Smooth muscle cell (in vitro differentiated cells): ENCODE measurements at regions not wholly inside any gene's neighbourhood (a gene's known extent, or its start where the extent isn't known, plus 50 kb on each side); places are given as distances from the start of the nearest gene placed in this dataset.

Experiments
- DNase-seq: peaks from one replicate; lab custom pipeline; 2025; ENCODE audit not compliant: unreplicated experiment; lab: John Stamatoyannopoulos, UW
- H2AFZ ChIP-seq: fragments of 200-600 bp; sonication (generic); 2 replicates; pipeline ENCODE4 v1.6.0; 2016; ENCODE audit warnings: antibody characterized with exemption, low read depth, mild to moderate bottlenecking
- H3F3A ChIP-seq: fragments of 200-600 bp; sonication (generic); 2 replicates; pipeline ENCODE4 v1.6.0; 2017; ENCODE audit warnings: antibody characterized with exemption, low read depth
- H3K27ac ChIP-seq: fragments of 200-600 bp; sonication (generic); 2 replicates; pipeline ENCODE4 v1.5.1; 2016; ENCODE audit warnings: low read depth, mild to moderate bottlenecking
- H3K27me3 ChIP-seq: fragments of 200-600 bp; sonication (generic); 2 replicates; pipeline ENCODE4 v1.6.1; 2016; ENCODE audit warnings: low read depth, mild to moderate bottlenecking
- H3K36me3 ChIP-seq: fragments of 200-600 bp; sonication (generic); 2 replicates; pipeline ENCODE4 v1.5.1; 2016; ENCODE audit warnings: low read depth
- H3K4me1 ChIP-seq: fragments of 200-600 bp; sonication (generic); 2 replicates; pipeline ENCODE4 v1.5.1; 2016; ENCODE audit warnings: low read depth
- H3K4me2 ChIP-seq: fragments of 200-600 bp; sonication (generic); 2 replicates; pipeline ENCODE4 v1.6.0; 2016; ENCODE audit warnings: mild to moderate bottlenecking
- H3K4me3 ChIP-seq: fragments of 200-600 bp; sonication (generic); 2 replicates; pipeline ENCODE4 v1.5.1; 2016; ENCODE audit warnings: mild to moderate bottlenecking
- H3K79me2 ChIP-seq: fragments of 200-600 bp; sonication (generic); 2 replicates; pipeline ENCODE4 v1.6.0; 2016; ENCODE audit warnings: low read depth, mild to moderate bottlenecking
- H3K9ac ChIP-seq: fragments of 200-600 bp; sonication (generic); 2 replicates; pipeline ENCODE4 v1.6.0; 2016; ENCODE audit warnings: low read depth
- H3K9me3 ChIP-seq: fragments of 200-600 bp; sonication (generic); replicated peaks from 2 replicates; pipeline ENCODE4 v1.5.1; 2016; ENCODE audit warnings: low read depth
- H4K20me1 ChIP-seq: fragments of 200-600 bp; sonication (generic); 2 replicates; pipeline ENCODE4 v1.6.0; 2016; ENCODE audit warnings: low read depth
- whole genome bisulfite sequencing: methylation state at CpG from one replicate; pipeline ENCODE4 v1.1.7; 2016; ENCODE audit warnings: low lambda C conversion rate; 5-methylcytosine and 5-hydroxymethylcytosine counted together
- TF ChIP-seq, protein P1 (sequence below): fragments of 200-600 bp; sonication (generic); IDR thresholded peaks from 2 replicates; pipeline ENCODE4 v1.5.1; 2017; ENCODE audit warnings: borderline replicate concordance, mild to moderate bottlenecking, antibody characterized with exemption; ENCODE audit not compliant: insufficient read depth, poor library complexity, severe bottlenecking

DNA sequence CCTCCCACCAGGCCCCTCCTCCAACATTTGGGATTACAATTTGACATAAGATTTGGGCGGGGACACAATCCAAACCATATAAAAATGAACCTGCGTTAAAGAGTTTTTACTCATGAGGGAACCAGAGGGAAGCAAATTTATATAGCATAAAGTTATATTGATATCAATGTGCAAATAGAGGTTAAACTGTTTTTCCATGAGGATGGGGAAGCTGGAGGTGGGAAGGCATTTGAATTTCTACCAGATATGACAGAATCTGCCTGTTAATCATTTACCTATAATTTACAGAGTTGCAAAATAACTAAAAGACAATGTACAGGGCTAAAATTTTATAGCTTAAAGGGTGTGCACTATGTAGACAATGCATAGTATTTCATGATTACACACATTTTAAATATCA is 322.0 kb upstream of the FKBP1C start:
- TF ChIP-seq, protein P1, sequence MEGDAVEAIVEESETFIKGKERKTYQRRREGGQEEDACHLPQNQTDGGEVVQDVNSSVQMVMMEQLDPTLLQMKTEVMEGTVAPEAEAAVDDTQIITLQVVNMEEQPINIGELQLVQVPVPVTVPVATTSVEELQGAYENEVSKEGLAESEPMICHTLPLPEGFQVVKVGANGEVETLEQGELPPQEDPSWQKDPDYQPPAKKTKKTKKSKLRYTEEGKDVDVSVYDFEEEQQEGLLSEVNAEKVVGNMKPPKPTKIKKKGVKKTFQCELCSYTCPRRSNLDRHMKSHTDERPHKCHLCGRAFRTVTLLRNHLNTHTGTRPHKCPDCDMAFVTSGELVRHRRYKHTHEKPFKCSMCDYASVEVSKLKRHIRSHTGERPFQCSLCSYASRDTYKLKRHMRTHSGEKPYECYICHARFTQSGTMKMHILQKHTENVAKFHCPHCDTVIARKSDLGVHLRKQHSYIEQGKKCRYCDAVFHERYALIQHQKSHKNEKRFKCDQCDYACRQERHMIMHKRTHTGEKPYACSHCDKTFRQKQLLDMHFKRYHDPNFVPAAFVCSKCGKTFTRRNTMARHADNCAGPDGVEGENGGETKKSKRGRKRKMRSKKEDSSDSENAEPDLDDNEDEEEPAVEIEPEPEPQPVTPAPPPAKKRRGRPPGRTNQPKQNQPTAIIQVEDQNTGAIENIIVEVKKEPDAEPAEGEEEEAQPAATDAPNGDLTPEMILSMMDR = no peak
- Histone ChIP-seq H3F3A (no peaks in the 10 kb centered on the region), H3K27ac (no peak overlapping the region), H3K4me2 (no peak overlapping the region), H3K36me3 (no peaks in the 10 kb centered on the region), H2AFZ (no peak overlapping the region), H4K20me1 (no peaks in the 10 kb centered on the region), H3K9ac (no peak overlapping the region), H3K4me3 (no peak overlapping the region), H3K27me3 (no peaks in the 10 kb centered on the region), H3K79me2 (no peaks in the 10 kb centered on the region), H3K4me1 (no peaks in the 10 kb centered on the region), H3K9me3 (no peaks in the 10 kb centered on the region)
- no peak for DNase-seq
- 96% methylated on average over 2 of the region's 2 CpGs for WGBS

DNA sequence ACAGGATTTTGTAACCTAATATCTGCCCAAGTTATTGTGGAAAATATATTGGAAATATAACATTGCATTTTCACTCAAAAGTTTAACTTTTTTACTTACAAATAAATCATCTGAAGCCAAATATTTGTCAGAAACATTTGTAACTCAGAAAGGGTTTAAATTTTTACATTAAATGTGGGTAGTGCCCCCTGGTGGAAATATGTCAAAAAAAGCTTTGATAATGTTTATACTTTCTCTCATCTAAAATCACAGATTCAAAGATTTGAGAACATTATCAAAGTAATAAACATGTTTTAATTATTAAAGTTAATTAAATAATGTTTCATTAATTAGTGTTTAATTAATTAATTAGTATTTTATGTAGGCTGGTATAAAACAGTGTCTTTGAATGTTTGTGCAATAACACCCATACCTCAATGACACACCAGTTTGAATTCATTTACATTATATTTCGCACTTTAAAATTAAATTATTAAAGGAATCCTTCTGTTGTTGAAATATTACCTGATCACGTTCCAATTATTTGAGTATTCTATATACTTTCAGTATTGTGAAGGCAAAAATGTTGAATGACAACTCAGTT is 320.1 kb upstream of the FKBP1C start:
- Histone ChIP-seq H3K4me3 (no peak overlapping the region), H4K20me1 (no peaks in the 10 kb centered on the region), H3K36me3 (no peaks in the 10 kb centered on the region), H2AFZ (no peak overlapping the region), H3K9me3 (no peaks in the 10 kb centered on the region), H3K27ac (no peak overlapping the region), H3K27me3 (no peaks in the 10 kb centered on the region), H3F3A (no peaks in the 10 kb centered on the region), H3K4me2 (no peak overlapping the region), H3K79me2 (no peaks in the 10 kb centered on the region), H3K4me1 (no peaks in the 10 kb centered on the region), H3K9ac (no peak overlapping the region)
- TF ChIP-seq, protein P1 = peak; percentile 64
- WGBS = 48% methylated on average over 2 of the region's 2 CpGs
- no peak for DNase-seq

DNA sequence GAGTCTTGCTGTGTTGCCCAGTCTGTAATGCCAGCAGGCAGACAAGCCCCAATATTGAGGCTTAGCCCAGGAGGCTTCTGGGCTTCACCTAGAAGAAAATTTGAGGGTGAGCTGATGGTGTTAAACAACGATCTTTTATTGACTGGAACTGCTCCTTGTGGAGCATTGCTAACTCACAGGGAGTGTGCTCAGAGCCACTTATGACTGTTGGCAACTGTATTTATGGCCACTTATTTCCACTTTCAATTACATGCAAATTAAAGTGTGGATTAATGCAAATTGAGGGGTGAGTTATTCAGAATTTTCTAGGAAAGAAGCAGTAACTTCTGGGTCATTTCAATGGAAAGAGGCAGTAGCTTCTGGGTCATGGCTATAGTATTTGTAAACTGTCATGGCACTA is 317.2 kb upstream of the FKBP1C start:
- H3K27me3 ChIP-seq = no peaks in the 10 kb centered on the region
- no peaks in the 10 kb centered on the region for H3F3A ChIP-seq
- no peak overlapping the region for H2AFZ ChIP-seq
- DNase-seq = no peak
- no peak overlapping the region for H3K4me3 ChIP-seq
- H3K4me2 ChIP-seq = no peak overlapping the region
- no peaks in the 10 kb centered on the region for H3K36me3 ChIP-seq
- no peaks in the 10 kb centered on the region for H3K4me1 ChIP-seq
- H3K27ac ChIP-seq = no peak overlapping the region
- no peaks in the 10 kb centered on the region for H3K9me3 ChIP-seq
- no peaks in the 10 kb centered on the region for H4K20me1 ChIP-seq
- H3K79me2 ChIP-seq = no peaks in the 10 kb centered on the region
- 89% methylated on average over 1 of the region's 1 CpG for WGBS
- H3K9ac ChIP-seq = no peak overlapping the region
- TF ChIP-seq, protein P1 = no peak

DNA sequence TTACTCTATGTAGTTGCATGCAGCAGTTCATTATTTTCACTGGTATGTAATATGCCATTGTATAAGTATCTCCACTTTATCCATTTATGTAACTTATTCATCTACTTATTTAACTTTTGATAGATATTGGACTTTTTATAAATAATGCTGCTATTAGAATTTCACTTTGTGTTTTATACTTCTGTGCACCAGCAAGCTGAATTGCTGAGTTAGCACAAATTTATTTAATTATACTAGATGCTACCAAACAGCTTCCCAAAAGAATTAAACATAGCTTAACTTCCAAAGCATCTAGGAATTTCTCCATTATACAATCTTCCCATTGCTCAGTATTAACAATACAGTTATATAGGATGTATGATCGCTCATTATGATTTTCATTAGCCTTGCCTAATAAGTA is 308.0 kb upstream of the FKBP1C start:
- Histone ChIP-seq H3K4me3 (no peak overlapping the region), H3K4me1 (no peaks in the 10 kb centered on the region), H3K79me2 (no peaks in the 10 kb centered on the region), H3K36me3 (no peaks in the 10 kb centered on the region), H3K9ac (no peak overlapping the region), H2AFZ (no peak overlapping the region), H3K4me2 (no peak overlapping the region), H4K20me1 (no peaks in the 10 kb centered on the region), H3K27ac (no peak overlapping the region), H3K27me3 (no peaks in the 10 kb centered on the region), H3K9me3 (no peaks in the 10 kb centered on the region), H3F3A (no peaks in the 10 kb centered on the region)
- no peak for DNase-seq
- WGBS = 98% methylated on average over 1 of the region's 1 CpG
- TF ChIP-seq, protein P1 = no peak
